ENCODE measurements at regions not wholly inside any gene's neighbourhood (a gene's known extent, or its start where the extent isn't known, plus 50 kb on each side); places are given as distances from the start of the nearest gene placed in this dataset.

DNA sequence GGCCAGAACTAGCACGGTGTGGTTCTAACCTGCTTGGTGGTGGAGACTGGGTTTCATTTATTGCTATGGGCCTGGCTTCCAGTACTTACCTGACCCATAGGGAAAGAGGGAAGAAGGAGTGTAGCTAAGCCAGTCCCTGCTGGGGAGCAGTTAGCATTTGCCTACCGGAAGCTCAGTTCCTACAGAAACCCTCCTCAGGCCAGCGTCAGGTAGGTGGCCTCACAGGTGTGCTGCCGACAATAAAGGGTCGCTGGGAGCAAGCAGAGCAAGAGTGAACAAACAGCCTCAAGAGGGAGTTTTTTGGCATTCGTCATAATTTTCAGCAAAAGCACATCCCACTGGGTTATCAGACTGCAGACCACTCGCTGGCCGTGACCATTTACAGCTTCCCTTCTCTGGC is 740.6 kb upstream of the TENM3 start:
- no peak for TF ChIP-seq GABPA (IDR thresholded peaks at IDR 0.05; ENCODE audit: low read depth)
- TF ChIP-seq SPI1 (IDR thresholded peaks at IDR 0.05; ENCODE audit: borderline replicate concordance, low read depth), result no peak
- TF ChIP-seq, protein P1, sequence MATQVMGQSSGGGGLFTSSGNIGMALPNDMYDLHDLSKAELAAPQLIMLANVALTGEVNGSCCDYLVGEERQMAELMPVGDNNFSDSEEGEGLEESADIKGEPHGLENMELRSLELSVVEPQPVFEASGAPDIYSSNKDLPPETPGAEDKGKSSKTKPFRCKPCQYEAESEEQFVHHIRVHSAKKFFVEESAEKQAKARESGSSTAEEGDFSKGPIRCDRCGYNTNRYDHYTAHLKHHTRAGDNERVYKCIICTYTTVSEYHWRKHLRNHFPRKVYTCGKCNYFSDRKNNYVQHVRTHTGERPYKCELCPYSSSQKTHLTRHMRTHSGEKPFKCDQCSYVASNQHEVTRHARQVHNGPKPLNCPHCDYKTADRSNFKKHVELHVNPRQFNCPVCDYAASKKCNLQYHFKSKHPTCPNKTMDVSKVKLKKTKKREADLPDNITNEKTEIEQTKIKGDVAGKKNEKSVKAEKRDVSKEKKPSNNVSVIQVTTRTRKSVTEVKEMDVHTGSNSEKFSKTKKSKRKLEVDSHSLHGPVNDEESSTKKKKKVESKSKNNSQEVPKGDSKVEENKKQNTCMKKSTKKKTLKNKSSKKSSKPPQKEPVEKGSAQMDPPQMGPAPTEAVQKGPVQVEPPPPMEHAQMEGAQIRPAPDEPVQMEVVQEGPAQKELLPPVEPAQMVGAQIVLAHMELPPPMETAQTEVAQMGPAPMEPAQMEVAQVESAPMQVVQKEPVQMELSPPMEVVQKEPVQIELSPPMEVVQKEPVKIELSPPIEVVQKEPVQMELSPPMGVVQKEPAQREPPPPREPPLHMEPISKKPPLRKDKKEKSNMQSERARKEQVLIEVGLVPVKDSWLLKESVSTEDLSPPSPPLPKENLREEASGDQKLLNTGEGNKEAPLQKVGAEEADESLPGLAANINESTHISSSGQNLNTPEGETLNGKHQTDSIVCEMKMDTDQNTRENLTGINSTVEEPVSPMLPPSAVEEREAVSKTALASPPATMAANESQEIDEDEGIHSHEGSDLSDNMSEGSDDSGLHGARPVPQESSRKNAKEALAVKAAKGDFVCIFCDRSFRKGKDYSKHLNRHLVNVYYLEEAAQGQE (IDR thresholded peaks at IDR 0.05; ENCODE audit: insufficient replicate concordance, low read depth), result no peak
- TF ChIP-seq, protein P2, sequence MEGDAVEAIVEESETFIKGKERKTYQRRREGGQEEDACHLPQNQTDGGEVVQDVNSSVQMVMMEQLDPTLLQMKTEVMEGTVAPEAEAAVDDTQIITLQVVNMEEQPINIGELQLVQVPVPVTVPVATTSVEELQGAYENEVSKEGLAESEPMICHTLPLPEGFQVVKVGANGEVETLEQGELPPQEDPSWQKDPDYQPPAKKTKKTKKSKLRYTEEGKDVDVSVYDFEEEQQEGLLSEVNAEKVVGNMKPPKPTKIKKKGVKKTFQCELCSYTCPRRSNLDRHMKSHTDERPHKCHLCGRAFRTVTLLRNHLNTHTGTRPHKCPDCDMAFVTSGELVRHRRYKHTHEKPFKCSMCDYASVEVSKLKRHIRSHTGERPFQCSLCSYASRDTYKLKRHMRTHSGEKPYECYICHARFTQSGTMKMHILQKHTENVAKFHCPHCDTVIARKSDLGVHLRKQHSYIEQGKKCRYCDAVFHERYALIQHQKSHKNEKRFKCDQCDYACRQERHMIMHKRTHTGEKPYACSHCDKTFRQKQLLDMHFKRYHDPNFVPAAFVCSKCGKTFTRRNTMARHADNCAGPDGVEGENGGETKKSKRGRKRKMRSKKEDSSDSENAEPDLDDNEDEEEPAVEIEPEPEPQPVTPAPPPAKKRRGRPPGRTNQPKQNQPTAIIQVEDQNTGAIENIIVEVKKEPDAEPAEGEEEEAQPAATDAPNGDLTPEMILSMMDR (IDR thresholded peaks at IDR 0.05; ENCODE audit: insufficient read depth, low read length), result no peak
- no peak for TF ChIP-seq POLR2AphosphoS5 (IDR thresholded peaks at IDR 0.05; ENCODE audit: low read depth)
- Histone ChIP-seq H3K4me3 (replicated peaks; ENCODE audit: insufficient read depth, low read length) (no peak overlapping the region), H3K27ac (replicated peaks) (no peak overlapping the region), H3K27me3 (ENCODE audit: insufficient read depth, poor library complexity, severe bottlenecking) (no peaks in the 10 kb centered on the region)
- DNase-seq (ENCODE audit: low read depth in 1 of 2, low spot score in 1 of 2), result no peak

DNA sequence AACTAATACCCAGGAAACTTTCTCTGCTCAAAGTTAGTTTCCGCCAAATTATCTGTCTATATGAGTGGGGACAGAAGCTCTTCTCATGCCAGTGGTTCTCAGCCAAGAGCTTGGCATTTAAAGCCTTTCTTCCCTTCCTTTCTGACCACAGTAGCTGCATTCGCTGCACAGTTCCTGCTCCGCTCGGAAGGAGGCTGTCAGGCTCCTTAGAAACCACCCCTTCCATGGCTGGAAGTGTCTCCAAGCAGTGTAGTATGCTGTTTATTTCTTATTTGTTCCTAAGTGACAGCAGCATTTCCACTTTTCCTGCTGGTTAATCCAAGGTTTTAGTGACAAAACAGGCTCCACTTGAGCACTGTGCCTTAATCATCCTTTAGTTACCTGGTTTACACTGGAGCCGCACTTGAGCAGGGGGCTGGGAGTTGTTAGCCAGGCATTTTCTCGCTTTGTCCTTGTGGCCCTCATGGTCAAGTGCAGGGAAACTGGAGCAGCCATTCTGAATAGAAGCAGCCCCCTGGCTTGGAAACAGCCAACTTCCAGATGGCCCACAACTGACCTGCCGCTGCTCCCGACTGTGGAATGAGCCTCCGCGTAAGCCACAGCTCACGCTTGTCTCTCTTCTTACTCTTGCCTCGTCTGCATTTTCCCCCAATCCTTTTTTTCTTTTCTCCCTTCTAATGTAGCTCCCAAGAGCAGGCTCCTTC is 739.4 kb upstream of the TENM3 start:
- Histone ChIP-seq H3K4me3 (replicated peaks; ENCODE audit: insufficient read depth, low read length) (no peak overlapping the region), H3K27ac (replicated peaks) (no peak overlapping the region), H3K27me3 (ENCODE audit: insufficient read depth, poor library complexity, severe bottlenecking) (no peaks in the 10 kb centered on the region)
- no peak for DNase-seq (ENCODE audit: low read depth in 1 of 2, low spot score in 1 of 2)
- TF ChIP-seq GABPA (IDR thresholded peaks at IDR 0.05; ENCODE audit: low read depth) (no peak), POLR2AphosphoS5 (IDR thresholded peaks at IDR 0.05; ENCODE audit: low read depth) (no peak), SPI1 (IDR thresholded peaks at IDR 0.05; ENCODE audit: borderline replicate concordance, low read depth) (no peak)
- TF ChIP-seq, protein P2 (IDR thresholded peaks at IDR 0.05; ENCODE audit: insufficient read depth, low read length), result no peak
- TF ChIP-seq, protein P1 (IDR thresholded peaks at IDR 0.05; ENCODE audit: insufficient replicate concordance, low read depth), result no peak

DNA sequence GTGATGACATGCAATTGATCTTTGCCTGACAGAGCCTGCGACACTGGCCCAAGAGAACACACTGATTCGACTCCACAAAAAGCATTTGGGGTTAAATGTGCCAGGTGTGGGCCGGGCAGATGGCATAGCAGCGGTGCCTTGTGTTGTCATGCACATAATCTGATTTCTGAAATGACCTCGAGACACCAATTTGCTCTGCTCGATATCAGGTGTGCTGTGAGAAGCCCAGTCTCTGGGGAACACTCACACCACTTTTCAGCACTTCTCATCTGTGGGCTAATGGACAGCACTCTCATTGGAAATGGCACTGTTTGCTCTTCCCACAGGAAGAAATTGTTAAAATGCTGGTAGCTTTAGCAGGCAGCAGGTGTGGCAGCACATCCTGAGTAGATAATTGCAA is 738.3 kb upstream of the TENM3 start:
- no peak overlapping the region for H3K27ac ChIP-seq (replicated peaks)
- no peaks in the 10 kb centered on the region for H3K27me3 ChIP-seq (ENCODE audit: insufficient read depth, poor library complexity, severe bottlenecking)
- no peak for DNase-seq (ENCODE audit: low read depth in 1 of 2, low spot score in 1 of 2)
- no peak overlapping the region for H3K4me3 ChIP-seq (replicated peaks; ENCODE audit: insufficient read depth, low read length)
- no peak for TF ChIP-seq GABPA (IDR thresholded peaks at IDR 0.05; ENCODE audit: low read depth)
- TF ChIP-seq SPI1 (IDR thresholded peaks at IDR 0.05; ENCODE audit: borderline replicate concordance, low read depth), result no peak
- no peak for TF ChIP-seq POLR2AphosphoS5 (IDR thresholded peaks at IDR 0.05; ENCODE audit: low read depth)
- TF ChIP-seq, protein P1 (IDR thresholded peaks at IDR 0.05; ENCODE audit: insufficient replicate concordance, low read depth), result no peak
- TF ChIP-seq, protein P2 (IDR thresholded peaks at IDR 0.05; ENCODE audit: insufficient read depth, low read length), result no peak

All from HL-60 (cell line).